ENCODE measurements at regions not wholly inside any gene's neighbourhood (a gene's known extent, or its start where the extent isn't known, plus 50 kb on each side); places are given as distances from the start of the nearest gene placed in this dataset.
"Not testable (repeated sequence)": the region's sequence is repeated elsewhere in the genome, so short reads cannot be mapped to it uniquely, and the experiment has no call there.

- no peak for DNase-seq (ENCODE audit: low spot score)
These were observed 131.9 kb downstream of the MRPL36 start for GRCh38 chr5:1667648-1668140.

- no peak for DNase-seq (ENCODE audit: low spot score)
These were observed 132.6 kb downstream of the MRPL36 start for GRCh38 chr5:1666812-1667588.

GRCh38 chr5:1666221-1666620 lies 133.4 kb downstream of the MRPL36 start:
- no peak for DNase-seq (ENCODE audit: low spot score)

GRCh38 chr5:1665803-1666202 lies 133.8 kb downstream of the MRPL36 start:
- DNase-seq (ENCODE audit: low spot score), result no peak

GRCh38 chr5:1665231-1665630 lies 134.4 kb downstream of the MRPL36 start:
- no peak for DNase-seq (ENCODE audit: low spot score)

- no peak for DNase-seq (ENCODE audit: low spot score)
These were observed 136.5 kb downstream of the MRPL36 start for GRCh38 chr5:1663186-1663585.

GRCh38 chr5:1662559-1663085 lies 137.0 kb downstream of the MRPL36 start:
- no peak for DNase-seq (ENCODE audit: low spot score)

GRCh38 chr5:1661831-1662558 lies 137.6 kb downstream of the MRPL36 start:
- DNase-seq (ENCODE audit: low spot score), result no peak

GRCh38 chr5:1661311-1661710 lies 137.6 kb upstream of the LPCAT1 start:
- DNase-seq (ENCODE audit: low spot score), result no peak

- DNase-seq (ENCODE audit: low spot score), result no peak
These were observed 136.8 kb upstream of the LPCAT1 start for GRCh38 chr5:1660511-1660910.

- no peak for DNase-seq (ENCODE audit: low spot score)
These were observed 136.2 kb upstream of the LPCAT1 start for GRCh38 chr5:1660001-1660400.

GRCh38 chr5:1659100-1659981 lies 135.6 kb upstream of the LPCAT1 start:
- no peak for DNase-seq (ENCODE audit: low spot score)

GRCh38 chr5:1658665-1659064 lies 134.9 kb upstream of the LPCAT1 start:
- DNase-seq (ENCODE audit: low spot score), result no peak

GRCh38 chr5:1657161-1657741 lies 133.5 kb upstream of the LPCAT1 start:
- DNase-seq (ENCODE audit: low spot score), result no peak

- no peak for DNase-seq (ENCODE audit: low spot score)
These were observed 132.7 kb upstream of the LPCAT1 start for GRCh38 chr5:1656271-1656975.

GRCh38 chr5:1655496-1656270 lies 131.9 kb upstream of the LPCAT1 start:
- no peak for DNase-seq (ENCODE audit: low spot score)

- DNase-seq (ENCODE audit: low spot score), result no peak
These were observed 131.2 kb upstream of the LPCAT1 start for GRCh38 chr5:1654786-1655495.

GRCh38 chr5:1653698-1654651 lies 130.2 kb upstream of the LPCAT1 start:
- not testable (repeated sequence) for DNase-seq (ENCODE audit: low spot score)

Data from RKO (cell line).